ENCODE measurements at regions not wholly inside any gene's neighbourhood (a gene's known extent, or its start where the extent isn't known, plus 50 kb on each side); places are given as distances from the start of the nearest gene placed in this dataset.

GRCh38 chr12:69068448-69068847 is 135.5 kb upstream of the CPM start:
- TF ChIP-seq CTCF (conservative IDR thresholded peaks at IDR 0.05; ENCODE audit: low read length) (no peak), EZH2phosphoT487 (IDR thresholded peaks at IDR 0.05; ENCODE audit: borderline replicate concordance, low read depth, low read length) (no peak)
